T1000 (cell line): ENCODE measurements at regions not wholly inside any gene's neighbourhood (a gene's known extent, or its start where the extent isn't known, plus 50 kb on each side); places are given as distances from the start of the nearest gene placed in this dataset.
"Not testable (repeated sequence)": the region's sequence is repeated elsewhere in the genome, so short reads cannot be mapped to it uniquely, and the experiment has no call there.

Source experiments
- DNase-seq: peaks from one replicate; lab custom pipeline; 2025; ENCODE audit warnings: mixed read lengths; lab: John Stamatoyannopoulos, UW

DNA sequence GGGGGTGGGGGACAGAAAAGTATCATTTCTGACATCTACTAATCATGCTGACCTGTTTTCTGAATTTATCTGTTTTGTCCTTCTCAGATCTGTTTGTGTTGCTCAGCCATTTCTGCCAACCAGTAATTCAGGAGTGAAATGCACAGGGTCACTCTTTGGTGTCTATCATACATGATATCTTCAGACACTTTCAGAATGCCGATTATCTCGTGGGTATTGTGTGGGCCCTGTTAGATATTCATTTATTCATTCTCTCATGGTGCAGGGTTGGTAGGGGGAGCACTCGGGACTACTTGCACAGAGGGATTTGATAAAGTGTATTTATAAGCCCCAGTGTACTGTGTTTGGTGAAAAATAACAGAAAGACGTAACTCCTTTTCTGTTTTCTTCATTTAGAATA lies 101.2 kb upstream of the CITED2 start:
- DNase-seq = no peak

- DNase-seq = no peak
These were observed 100.8 kb upstream of the CITED2 start for GRCh38 chr6:139475241-139475640.

DNA sequence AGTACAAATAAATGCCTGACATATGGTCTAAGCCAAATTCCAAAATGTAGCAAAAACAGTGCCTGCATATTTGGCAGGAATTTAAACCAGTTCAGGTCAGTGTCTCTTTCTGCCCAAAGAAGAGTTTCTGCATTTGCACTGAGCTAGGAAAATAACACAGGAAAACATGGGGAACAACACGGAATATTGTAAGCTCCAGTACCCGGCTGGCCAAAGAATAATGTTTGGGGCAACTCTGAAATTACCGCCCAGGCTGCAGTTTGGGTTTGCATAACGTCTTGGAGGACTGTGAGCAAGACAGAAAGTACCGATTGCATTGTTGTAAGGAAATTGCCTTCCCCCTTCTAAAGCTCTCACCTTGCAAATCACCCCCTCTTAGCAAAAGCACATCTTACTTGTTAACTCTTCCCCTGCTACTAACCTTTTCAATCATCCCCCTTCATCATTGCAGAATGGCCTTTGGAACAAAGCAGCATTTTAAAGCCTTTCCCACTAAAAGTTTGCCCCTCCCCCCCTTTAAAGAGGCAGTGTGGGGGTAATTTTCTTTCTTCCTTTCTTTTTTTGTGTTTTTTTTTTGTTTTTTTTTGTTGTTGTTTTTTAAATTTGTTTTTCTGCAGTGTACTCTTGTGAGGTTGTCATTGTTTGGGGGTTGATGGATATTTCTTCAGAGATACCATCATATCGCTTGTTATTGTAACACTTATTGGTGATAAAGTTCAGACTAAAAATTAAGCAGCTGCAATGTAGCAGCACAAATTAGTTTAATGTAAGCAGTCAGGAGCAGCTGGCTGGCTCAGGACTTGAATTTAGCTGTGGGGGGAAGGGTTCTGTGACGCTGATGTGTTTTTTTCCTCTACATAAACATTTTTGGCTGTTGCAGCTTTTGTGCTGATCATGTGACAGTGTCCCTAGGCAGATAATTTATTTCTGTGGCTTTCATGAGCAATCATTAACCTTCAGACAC lies 100.0 kb upstream of the CITED2 start:
- no peak for DNase-seq

DNA sequence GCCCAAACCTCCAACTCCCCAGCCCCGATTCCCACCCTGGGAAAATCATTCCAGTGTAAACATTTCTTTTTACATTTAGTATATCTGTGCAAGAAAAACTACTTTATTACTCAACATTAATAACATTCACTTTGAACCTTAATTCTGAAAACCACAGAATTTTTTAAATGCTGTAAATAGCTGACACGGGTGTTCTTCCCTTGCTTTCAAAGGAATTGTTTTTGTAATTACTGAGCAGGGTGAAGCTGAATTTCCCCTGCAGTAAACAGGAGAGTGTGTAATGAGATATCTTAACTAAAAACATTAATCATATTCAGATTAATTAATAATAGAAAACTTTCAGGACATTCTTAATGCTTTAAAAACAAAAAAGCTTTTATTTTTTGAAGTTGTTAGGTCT lies 99.3 kb upstream of the CITED2 start:
- DNase-seq = no peak

- DNase-seq = no peak
These were observed 98.8 kb upstream of the CITED2 start for GRCh38 chr6:139473231-139473701.

GRCh38 chr6:139472351-139473015 lies 98.0 kb upstream of the CITED2 start:
- no peak for DNase-seq

DNA sequence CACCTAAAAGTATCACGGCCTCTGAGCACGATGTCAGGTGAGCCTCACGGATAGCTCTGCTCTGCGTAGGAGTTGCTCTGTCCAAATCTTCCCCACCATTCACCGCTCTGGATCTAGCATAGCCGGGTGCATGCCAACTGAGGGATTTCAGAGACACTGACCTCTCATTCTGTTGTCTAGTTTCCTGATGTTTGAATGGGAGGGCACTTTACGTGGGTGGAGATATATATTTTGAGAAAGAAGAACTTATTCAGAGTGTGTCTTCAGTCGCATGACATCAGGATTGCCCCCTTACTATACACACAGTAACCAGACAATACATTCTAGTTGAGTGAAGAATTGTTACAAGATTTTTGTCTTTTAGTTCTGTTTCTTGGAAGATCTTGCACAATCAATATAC lies 96.5 kb upstream of the CITED2 start:
- DNase-seq = no peak

DNA sequence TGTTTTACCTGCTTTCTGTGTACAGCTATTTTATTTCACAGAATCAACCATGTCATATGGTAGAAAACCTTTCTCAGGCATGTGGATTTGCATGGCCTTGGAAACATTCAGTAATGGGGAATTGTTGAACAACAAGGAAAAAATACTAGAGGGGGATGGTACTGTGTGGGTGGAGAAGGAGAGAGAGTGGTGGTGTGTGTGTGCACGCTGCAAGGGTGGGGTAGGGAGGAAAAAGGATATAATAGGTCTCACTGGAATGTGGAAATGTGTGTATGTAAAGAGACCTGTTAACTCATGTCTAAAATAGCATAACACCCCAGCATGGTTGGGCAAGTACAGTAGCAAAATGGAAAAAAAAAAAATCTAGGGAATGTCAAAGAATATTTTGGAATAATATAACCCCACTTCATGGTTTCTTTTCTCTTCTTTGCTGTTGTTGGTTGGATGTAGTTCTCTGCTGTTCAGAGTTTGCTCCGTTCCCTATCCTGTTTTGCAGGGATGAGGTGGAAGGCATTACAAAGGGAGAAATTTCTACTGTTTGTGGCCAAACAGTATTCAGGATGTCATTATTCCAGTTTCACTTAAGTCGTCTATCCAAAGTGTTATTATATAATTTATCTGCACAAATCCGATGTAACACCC lies 93.9 kb upstream of the CITED2 start:
- DNase-seq = no peak

DNA sequence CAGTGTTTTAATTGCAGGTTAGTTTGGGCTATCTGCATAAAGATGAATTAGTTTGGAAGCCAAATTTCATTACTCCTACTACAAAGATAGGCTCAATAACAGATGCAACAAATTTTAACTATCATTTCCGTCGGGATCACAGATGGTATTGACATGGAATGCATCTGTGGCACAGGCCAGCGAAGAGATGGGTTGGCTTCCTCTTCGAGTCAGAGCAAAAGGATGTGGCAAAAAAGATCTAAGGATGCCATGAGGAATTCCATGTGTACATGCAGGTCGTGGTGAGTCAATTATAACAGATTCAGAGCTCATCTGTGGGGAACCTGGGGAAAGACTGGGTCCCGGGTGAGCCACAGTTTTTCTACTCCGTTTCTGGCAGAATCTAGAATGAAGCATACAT lies 83.0 kb upstream of the CITED2 start:
- no peak for DNase-seq

GRCh38 chr6:139452148-139452876 lies 77.9 kb upstream of the CITED2 start:
- DNase-seq = no peak

GRCh38 chr6:139449611-139450000 lies 75.2 kb upstream of the CITED2 start:
- no peak for DNase-seq

DNA sequence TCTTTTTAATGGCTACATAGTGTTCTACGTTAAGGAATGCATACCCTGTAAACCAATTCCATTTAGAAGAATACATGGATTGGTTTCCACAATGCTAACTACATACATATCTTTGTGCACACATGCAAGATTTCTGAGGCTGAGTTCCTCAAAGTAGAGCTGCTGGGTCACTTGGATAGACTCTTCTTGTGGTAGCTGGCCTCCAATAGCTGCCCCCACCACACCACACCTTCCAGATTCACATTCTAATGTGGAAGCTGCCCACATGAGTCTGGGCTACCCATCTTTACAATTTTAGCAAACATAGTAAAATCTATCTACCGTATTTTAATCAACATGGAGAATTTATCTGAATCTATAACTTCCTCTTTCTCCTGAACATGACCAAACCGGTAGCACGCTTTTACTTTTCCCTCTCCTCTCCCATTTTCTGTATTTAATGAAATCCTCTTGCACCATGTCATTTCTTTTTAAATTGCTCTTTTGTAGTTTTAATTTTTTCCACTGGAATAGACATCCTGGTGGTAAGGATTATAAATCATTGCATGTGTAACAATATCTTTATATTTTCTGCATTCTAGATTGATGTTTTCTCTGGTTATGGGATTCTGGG lies 74.7 kb upstream of the CITED2 start:
- no peak for DNase-seq

DNA sequence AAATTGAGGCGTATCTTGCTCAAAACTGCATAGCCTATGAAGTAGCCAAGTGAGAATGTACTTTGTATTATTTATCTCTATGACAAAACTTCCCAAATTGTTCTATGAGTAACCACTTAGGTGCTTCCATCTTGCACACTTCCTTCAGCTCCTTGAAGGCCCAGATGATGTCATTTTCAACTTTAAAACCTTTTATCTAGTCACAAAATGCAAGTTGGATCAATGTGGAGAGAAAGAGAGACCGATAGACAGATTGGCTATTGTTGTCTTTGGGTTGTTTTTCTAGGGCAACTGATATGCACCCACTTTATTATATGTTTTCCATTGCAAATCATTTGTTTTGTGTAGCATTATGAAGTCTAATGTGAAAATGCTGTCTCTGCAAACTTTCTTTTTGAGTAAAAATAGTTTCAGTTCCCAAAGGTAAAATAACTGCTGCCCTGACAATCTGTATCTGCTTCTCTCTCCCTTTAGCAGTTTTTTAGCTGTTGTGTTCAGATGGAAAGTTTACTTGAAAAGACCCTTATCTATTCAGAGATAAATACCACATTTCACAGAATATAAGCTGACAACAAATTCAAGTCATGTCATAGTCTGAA lies 73.7 kb upstream of the CITED2 start:
- no peak for DNase-seq

GRCh38 chr6:139447656-139447975 lies 73.2 kb upstream of the CITED2 start:
- no peak for DNase-seq

DNA sequence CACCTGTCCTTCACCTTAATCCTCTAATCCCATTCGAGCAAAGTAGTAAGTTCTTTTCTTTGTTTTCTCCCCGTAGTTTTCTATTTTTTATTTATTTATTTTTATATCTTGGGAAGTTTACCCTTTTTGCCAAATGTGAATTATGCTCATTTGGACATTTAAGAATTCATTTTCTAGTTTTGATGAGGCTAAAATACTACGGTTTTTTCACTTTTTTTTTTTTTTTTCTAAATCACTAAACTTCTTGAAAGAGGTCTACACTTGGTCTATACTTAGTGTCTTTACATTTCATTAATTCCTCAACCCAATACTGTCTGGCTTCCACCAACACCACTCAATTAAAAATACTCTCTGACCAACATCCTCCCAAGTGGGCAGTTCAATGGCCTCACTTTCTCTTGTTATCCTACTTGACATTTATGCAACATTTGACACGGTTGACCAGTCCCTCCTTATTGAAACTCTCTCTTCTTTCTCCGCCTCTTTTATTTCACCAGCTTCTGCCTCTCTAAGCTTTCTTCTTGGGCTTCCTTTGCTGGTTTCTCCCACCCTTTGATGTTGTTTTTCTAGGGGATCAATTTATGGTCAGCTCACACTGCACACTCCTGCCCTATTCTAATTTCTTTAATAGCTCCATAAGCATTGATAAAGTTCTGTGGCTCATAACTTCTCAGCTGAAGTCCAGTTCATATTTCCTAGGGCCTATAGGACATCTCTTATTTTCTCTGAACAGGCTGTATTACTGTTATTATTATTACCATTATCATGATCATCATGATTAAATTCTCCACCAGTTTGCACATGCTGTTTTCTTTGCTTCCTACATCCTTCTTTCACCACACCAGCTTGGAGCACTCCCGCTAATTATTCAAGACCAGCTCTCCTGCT lies 72.6 kb upstream of the CITED2 start:
- no peak for DNase-seq

DNA sequence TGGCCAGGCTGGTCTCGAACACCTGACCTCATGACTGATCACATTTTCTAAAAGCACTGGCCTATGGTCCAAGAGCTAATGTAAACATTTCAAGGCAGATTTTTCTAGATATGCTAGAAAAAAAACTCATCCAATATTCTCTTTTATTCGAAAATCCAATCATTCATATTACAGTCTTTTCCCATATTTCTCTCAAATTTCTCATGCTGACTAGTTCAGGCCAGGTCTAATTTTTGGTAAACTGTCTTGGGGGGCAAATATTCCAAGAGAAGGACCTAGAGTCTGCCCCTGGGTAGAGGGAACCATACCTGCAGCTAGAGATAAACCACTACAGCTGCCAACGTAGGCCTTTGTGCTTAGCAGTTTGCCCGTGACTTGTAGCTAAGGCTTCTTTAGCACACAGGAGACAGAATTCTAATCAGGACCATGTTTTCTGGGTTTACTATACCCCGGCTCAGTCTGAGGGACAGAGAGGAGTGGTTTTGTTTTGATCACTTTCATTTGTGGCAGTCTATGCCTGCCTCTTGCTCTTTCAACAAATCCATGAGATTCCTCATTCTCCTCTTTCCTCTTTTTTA lies 71.8 kb upstream of the CITED2 start:
- no peak for DNase-seq

GRCh38 chr6:139444273-139444787 lies 69.9 kb upstream of the CITED2 start:
- not testable (repeated sequence) for DNase-seq

- no peak for DNase-seq
These were observed 69.0 kb upstream of the CITED2 start for GRCh38 chr6:139443231-139444112.
